K562 (cell line): ENCODE measurements at regions not wholly inside any gene's neighbourhood (a gene's known extent, or its start where the extent isn't known, plus 50 kb on each side); places are given as distances from the start of the nearest gene placed in this dataset.

Experiments
- ATAC-seq: fragments of 200-7000 bp; cut with Tn5 transposase; 3 replicates; pipeline ENCODE4 v1.9.1; 2020; ENCODE audit warnings: moderate library complexity
- BruUV-seq: library from RNA; stranded (reverse); fragments of 400-500 nt; replicated peaks from 2 replicates; lab custom pipeline; 2021; lab: Mats Ljungman, UMichigan
- CTCF ChIA-PET: fragments of 300-600 bp; formaldehyde crosslinking; extraction: SDS; loops from one replicate; lab custom pipeline; 2021; ENCODE audit warnings: low intra/inter-chr PET ratio; lab: Yijun Ruan, JAX
- POLR2A ChIA-PET: fragments of 300-600, 350-650 bp; sonication (Branson Sonifier 250); formaldehyde crosslinking; extraction: SDS; loops from one replicate; lab custom pipeline; 2021; ENCODE audit warnings: antibody characterized with exemption, inconsistent platforms; lab: Yijun Ruan, JAX
- DNase-seq, 4 experiments: peaks; one replicate each; pipeline versions ENCODE4 v3.0.0 to v3.0.0-alpha.2; 2011 to 2018; ENCODE audit warnings: low spot score in 3 of 4, mixed read lengths in 3 of 4; ENCODE audit errors: extremely low read depth in 1 of 4
- FAIRE-seq: peaks from 2 replicates; lab custom pipeline; 2011; peaks lifted over from hg19 to GRCh38; lab: Jason Lieb, UNC
- H2AFZ ChIP-seq: 2 replicates; pipeline ENCODE4 v1.6.0; 2011; ENCODE audit warnings: low read depth, low read length, control low read depth, inconsistent platforms
- H3K27ac ChIP-seq: fragments of 200-600 bp; 3 replicates; pipeline ENCODE4 v1.8.0; 2011; ENCODE audit warnings: low read depth, mild to moderate bottlenecking, control low read depth, inconsistent platforms, low read length, moderate library complexity, mixed read lengths; ENCODE audit errors: extremely low read depth
- H3K27me3 ChIP-seq, 2 experiments: fragments of 300-600 bp in 1 of 2; 2 replicates in 1 of 2; 3 replicates in 1 of 2; pipeline versions ENCODE4 v1.6.0 to v1.8.0; 2011; ENCODE audit warnings: inconsistent platforms in 2 of 2, low read length in 2 of 2, mild to moderate bottlenecking in 1 of 2, mixed read lengths in 1 of 2, moderate library complexity in 1 of 2; ENCODE audit not compliant: control insufficient read depth in 2 of 2, insufficient read depth in 2 of 2
- H3K36me3 ChIP-seq: fragments of 300-600 bp; 3 replicates; pipeline ENCODE4 v1.8.0; 2011; ENCODE audit warnings: mild to moderate bottlenecking, low read length, inconsistent platforms; ENCODE audit not compliant: control insufficient read depth, insufficient read depth
- H3K4me1 ChIP-seq, 2 experiments: fragments of 200-600 bp in 1 of 2; replicated peaks in 1 of 2; 2 replicates in 1 of 2; 3 replicates in 1 of 2; pipeline versions ENCODE4 v1.5.1 to v1.8.0; 2011; ENCODE audit warnings: inconsistent platforms in 2 of 2, low read length in 2 of 2, mild to moderate bottlenecking in 1 of 2, mixed read lengths in 1 of 2, moderate library complexity in 1 of 2; ENCODE audit not compliant: control insufficient read depth in 2 of 2, insufficient read depth in 2 of 2
- H3K4me2 ChIP-seq: 2 replicates; pipeline ENCODE4 v1.6.1; 2011; ENCODE audit warnings: low read length, control low read depth, inconsistent platforms, mixed read lengths; ENCODE audit not compliant: insufficient read depth
- H3K4me3 ChIP-seq: fragments of 200-600 bp; sonication (generic), shearing (Covaris generic); 2 replicates; pipeline ENCODE4 v1.5.1; 2016; ENCODE audit warnings: control low read depth, inconsistent platforms
- H3K79me2 ChIP-seq: fragments of 200-600 bp; 3 replicates; pipeline ENCODE4 v1.8.0; 2011; ENCODE audit warnings: low read length, inconsistent platforms; ENCODE audit not compliant: control insufficient read depth, insufficient read depth
- H3K9ac ChIP-seq, 2 experiments: 2 replicates each; pipeline versions ENCODE4 v1.6.0 to v1.6.1; 2011; ENCODE audit warnings: low read depth in 2 of 2, low read length in 2 of 2, control low read depth in 1 of 2, inconsistent platforms in 1 of 2, mild to moderate bottlenecking in 1 of 2, mixed read lengths in 1 of 2; ENCODE audit not compliant: insufficient read depth in 1 of 2
- H3K9me1 ChIP-seq: one replicate; pipeline ENCODE4 v1.6.0; 2011; ENCODE audit warnings: inconsistent platforms, mild to moderate bottlenecking, low read length, moderate library complexity; ENCODE audit not compliant: control insufficient read depth, insufficient read depth
- H3K9me3 ChIP-seq: replicated peaks from 2 replicates; pipeline ENCODE4 v1.5.1; 2011; ENCODE audit warnings: low read depth, low read length, inconsistent platforms; ENCODE audit not compliant: control insufficient read depth, insufficient read depth
- H4K20me1 ChIP-seq: replicated peaks from 2 replicates; pipeline ENCODE4 v1.6.1; 2011; ENCODE audit warnings: low read length, inconsistent platforms, mixed read lengths; ENCODE audit not compliant: control insufficient read depth, insufficient read depth
- HINFP ChIP-seq: fragments of 450-650 bp; conservative IDR thresholded peaks from 2 replicates; pipeline ENCODE4 v1.6.1; 2016; ENCODE audit warnings: missing genetic modification characterization, low read depth, mild to moderate bottlenecking, control low read depth, missing compliant biosample characterization
- PRDM10 ChIP-seq: fragments of 450-650 bp; IDR thresholded peaks from 2 replicates; pipeline ENCODE4 v1.6.1; 2018; ENCODE audit not compliant: partially characterized antibody
- PTRF ChIP-seq: fragments of 450-650 bp; IDR thresholded peaks from 2 replicates; pipeline ENCODE4 v1.6.1; 2016; ENCODE audit warnings: mild to moderate bottlenecking, missing genetic modification characterization, missing compliant biosample characterization
- TRIM24 ChIP-seq, 2 experiments: fragments of 450-650 bp; IDR thresholded peaks; 2 replicates each; pipeline ENCODE4 v1.6.1; 2016
- WGBS: fragments of 100-300 bp; shearing (Covaris generic); methylation state at CpG from one replicate; pipeline ENCODE4 v1.1.6; 2016; ENCODE audit warnings: low coverage, mixed read lengths; ENCODE audit not compliant: insufficient coverage; ENCODE audit errors: missing lambda C conversion rate; 5-methylcytosine and 5-hydroxymethylcytosine counted together
- in situ Hi-C: fragments of 300-500 bp; cut with MboI; formaldehyde crosslinking; loops from 4 replicates; pipeline ENCODE4 v1.15.0; 2018; ENCODE audit warnings: inconsistent platforms, mixed read lengths
- intact Hi-C: fragments of 100-400 bp; cut with micrococcal nuclease; formaldehyde crosslinking; loops from 2 replicates; pipeline ENCODE4 v1.14.2; 2022

- Histone ChIP-seq H3K27ac (no peak overlapping the region), H4K20me1 (no peaks in the 10 kb centered on the region), H3K4me3 (no peak overlapping the region), H3K9ac (no peak overlapping the region), H3K36me3 (no peaks in the 10 kb centered on the region), H3K79me2 (no peaks in the 10 kb centered on the region), H3K27me3 (no peaks in the 10 kb centered on the region), H3K4me2 (no peak overlapping the region), H2AFZ (no peak overlapping the region), H3K4me1 (no peaks in the 10 kb centered on the region), H3K9me1 (no peaks in the 10 kb centered on the region), H3K9me3 (peaks cover 2% of the 10 kb centered on the region; the same call in 1 of the 2 replicates)
- FAIRE-seq: no peak
- in situ Hi-C loops: no loop called here
- 6% methylated on average over 2 of the region's 2 CpGs for WGBS
- intact Hi-C loops: no loop called here
- ChIA-PET POLR2A (no interaction called here), CTCF (no interaction called here)
- BruUV-seq: no TSS peak
- TF ChIP-seq HINFP (tag): no peak
- no peak for TF ChIP-seq PTRF (tag)
- TF ChIP-seq PRDM10: no peak
- TF ChIP-seq TRIM24 (IDR thresholded peaks at IDR 0.05): no peak
- no peak for ATAC-seq
- DNase-seq: no peak
Measured at GRCh38 chr7:17495655-17496394, 197.4 kb downstream of the AHR start.
